GM18519 (cell line): ENCODE measurements at regions not wholly inside any gene's neighbourhood (a gene's known extent, or its start where the extent isn't known, plus 50 kb on each side); places are given as distances from the start of the nearest gene placed in this dataset.

ENCODE experiments used
- ATAC-seq: cut with Tn5 transposase; IDR thresholded peaks from one replicate; pipeline ENCODE4 v1.9.1; 2021; ENCODE audit warnings: mild to moderate bottlenecking, moderate library complexity; ENCODE audit not compliant: unreplicated experiment, low FRiP score

GRCh38 chr18:42137693-42138375, 182.8 kb downstream of the PIK3C3 start:
- ATAC-seq, result no peak

- no peak for ATAC-seq
These were observed 186.4 kb downstream of the PIK3C3 start for GRCh38 chr18:42141439-42141838.

GRCh38 chr18:42155024-42155423, 200.0 kb downstream of the PIK3C3 start:
- ATAC-seq, result no peak

GRCh38 chr18:42156281-42156680, 201.2 kb downstream of the PIK3C3 start:
- ATAC-seq, result no peak

- no peak for ATAC-seq
These were observed 202.4 kb downstream of the PIK3C3 start for GRCh38 chr18:42157420-42157819.

GRCh38 chr18:42157878-42158277, 202.8 kb downstream of the PIK3C3 start:
- no peak for ATAC-seq

- no peak for ATAC-seq
These were observed 204.1 kb downstream of the PIK3C3 start for GRCh38 chr18:42159146-42159545.

- no peak for ATAC-seq
These were observed 208.3 kb downstream of the PIK3C3 start for GRCh38 chr18:42163321-42163720.

GRCh38 chr18:42164556-42164955, 209.5 kb downstream of the PIK3C3 start:
- ATAC-seq, result no peak

- ATAC-seq, result no peak
These were observed 211.0 kb downstream of the PIK3C3 start for GRCh38 chr18:42165922-42166513.

GRCh38 chr18:42168487-42168886, 213.5 kb downstream of the PIK3C3 start:
- no peak for ATAC-seq

GRCh38 chr18:42168907-42169306, 213.9 kb downstream of the PIK3C3 start:
- no peak for ATAC-seq

- ATAC-seq, result no peak
These were observed 219.9 kb downstream of the PIK3C3 start for GRCh38 chr18:42174909-42175308.

- no peak for ATAC-seq
These were observed 221.6 kb downstream of the PIK3C3 start for GRCh38 chr18:42176599-42176998.

GRCh38 chr18:42177390-42177789, 222.4 kb downstream of the PIK3C3 start:
- no peak for ATAC-seq

GRCh38 chr18:42178376-42179080, 223.5 kb downstream of the PIK3C3 start:
- no peak for ATAC-seq

- no peak for ATAC-seq
These were observed 224.6 kb downstream of the PIK3C3 start for GRCh38 chr18:42179542-42180121.

- no peak for ATAC-seq
These were observed 226.4 kb downstream of the PIK3C3 start for GRCh38 chr18:42181474-42181873.

GRCh38 chr18:42182728-42183700, 228.0 kb downstream of the PIK3C3 start:
- no peak for ATAC-seq

GRCh38 chr18:42183746-42184145, 228.7 kb downstream of the PIK3C3 start:
- ATAC-seq, result no peak
